ENCODE measurements at regions not wholly inside any gene's neighbourhood (a gene's known extent, or its start where the extent isn't known, plus 50 kb on each side); places are given as distances from the start of the nearest gene placed in this dataset.

DNA sequence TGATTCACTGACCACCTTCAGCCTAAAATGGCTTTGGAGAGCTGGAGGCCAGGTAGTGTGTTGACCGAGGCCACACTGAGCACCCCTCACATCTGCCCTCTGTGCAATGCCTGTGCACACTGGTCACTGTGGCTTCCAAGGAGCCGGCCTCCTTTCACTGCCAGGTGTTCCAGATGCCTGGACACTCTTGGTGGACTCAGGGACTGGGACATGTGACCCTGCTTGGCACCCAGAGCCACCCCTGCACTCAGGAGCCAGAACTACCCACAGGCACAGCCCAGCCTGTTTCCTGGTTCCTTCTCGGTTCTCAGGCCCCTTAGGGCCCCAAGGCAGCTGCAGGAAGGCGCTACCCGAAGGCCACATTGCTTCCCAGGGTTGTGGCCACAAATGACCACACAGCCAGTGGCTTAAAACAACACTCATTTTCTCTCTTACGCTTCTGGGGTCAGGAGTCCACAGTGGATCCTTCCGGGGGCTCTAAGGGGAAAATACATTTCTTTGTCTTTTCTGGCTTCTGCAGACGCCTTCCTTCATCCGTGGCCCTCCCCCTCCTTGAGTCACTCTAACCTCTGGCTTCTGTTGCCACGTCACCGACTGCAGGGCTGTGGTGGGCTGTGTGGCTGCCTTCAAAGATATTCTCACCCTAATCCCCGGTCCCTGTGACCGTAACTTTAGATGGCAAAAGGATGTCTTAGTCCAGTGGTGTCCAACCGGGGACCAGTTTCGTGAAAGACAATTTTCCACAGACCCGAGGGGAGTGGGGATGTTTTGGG, 78.6 kb downstream of the ASB1 start:
- TF ChIP-seq EZH2 (IDR thresholded peaks at IDR 0.05; ENCODE audit: insufficient read depth, poor library complexity, severe bottlenecking) (no peak), EZH2phosphoT487 (IDR thresholded peaks at IDR 0.05; ENCODE audit: insufficient read depth, low read depth) (no peak)

All from GM23248 (cell line).